ENCODE measurements at regions not wholly inside any gene's neighbourhood (a gene's known extent, or its start where the extent isn't known, plus 50 kb on each side); places are given as distances from the start of the nearest gene placed in this dataset.
"Not testable (repeated sequence)": the region's sequence is repeated elsewhere in the genome, so short reads cannot be mapped to it uniquely, and the experiment has no call there.

- H3K14ac ChIP-seq (ENCODE audit: insufficient read length); H3K9ac ChIP-seq (replicated peaks in 1 of 4; ENCODE audit: extremely low read depth in 1 of 4, low read depth in 3 of 4, low read length in 3 of 4); H2BK12ac ChIP-seq (ENCODE audit: low read depth, low read length); H3K36me3 ChIP-seq (ENCODE audit: control insufficient read depth in 2 of 4, insufficient read depth in 4 of 4, low read length in 3 of 4); H4K8ac ChIP-seq (ENCODE audit: extremely low read depth, insufficient read depth, low read length); DNase-seq (ENCODE audit: low read depth in 1 of 2, low spot score in 2 of 2); H3K23me2 ChIP-seq (ENCODE audit: low read depth, low read length); H3K79me1 ChIP-seq (ENCODE audit: low read depth, low read length); H2BK5ac ChIP-seq (ENCODE audit: low read depth, low read length); H3K4me2 ChIP-seq (ENCODE audit: insufficient read depth in 1 of 2, low read depth in 2 of 2, low read length in 2 of 2); CTCF ChIA-PET (ENCODE audit: partially characterized antibody); H2BK120ac ChIP-seq (replicated peaks; ENCODE audit: low read depth, low read length); H3K4ac ChIP-seq (replicated peaks; ENCODE audit: insufficient read length, low read depth, low read length); H3K4me3 ChIP-seq (ENCODE audit: extremely low read depth in 1 of 4, insufficient read depth in 2 of 4, low read depth in 3 of 4, low read length in 4 of 4); H3K23ac ChIP-seq (ENCODE audit: insufficient read length); H2AK5ac ChIP-seq (ENCODE audit: low read depth, low read length); H3K56ac ChIP-seq (replicated peaks; ENCODE audit: insufficient read length, low read depth, low read length); POLR2A ChIA-PET (ENCODE audit: partially characterized antibody); H4K20me1 ChIP-seq (replicated peaks in 1 of 2; ENCODE audit: control insufficient read depth in 1 of 2, insufficient read depth in 2 of 2, low read length in 2 of 2); H3K79me2 ChIP-seq (ENCODE audit: control insufficient read depth in 1 of 2, insufficient read depth in 2 of 2, low read length in 2 of 2); H2AFZ ChIP-seq (ENCODE audit: low read length); FAIRE-seq; H3K18ac ChIP-seq (ENCODE audit: extremely low read depth, low read length); H3K4me1 ChIP-seq (replicated peaks in 1 of 4; ENCODE audit: control insufficient read depth in 3 of 4, insufficient read depth in 4 of 4, low read length in 3 of 4); H4K5ac ChIP-seq (ENCODE audit: insufficient read length, low read depth, low read length); H3K27ac ChIP-seq (ENCODE audit: low read depth, low read length); H3K27me3 ChIP-seq (replicated peaks in 1 of 4; ENCODE audit: control insufficient read depth in 3 of 4, extremely low read depth in 1 of 4, insufficient read depth in 3 of 4, low read length in 3 of 4); H2BK15ac ChIP-seq (ENCODE audit: low read length); H2BK20ac ChIP-seq (ENCODE audit: low read length); H4K91ac ChIP-seq (replicated peaks; ENCODE audit: insufficient read length, low read length): not testable (repeated sequence)
- WGBS, 2 experiments (ENCODE audit: extremely low coverage in 1 of 2, insufficient coverage in 1 of 2, insufficient read length in 1 of 2, insufficient replicate concordance in 2 of 2, low coverage in 1 of 2, low lambda C conversion rate in 2 of 2, missing lambda C conversion rate in 1 of 2), result 100% methylated on average over 3 of the region's 3 CpGs; no CpG with 5 or more reads in 1 of the 2 experiments
- peaks cover 24 to 29% of the 10 kb centered on the region in 2 experiments for H3K9me3 ChIP-seq (ENCODE audit: insufficient read depth in 2 of 2, low read depth in 1 of 2, low read length in 1 of 2)
These were observed 61.7 kb upstream of the DLG1 start for GRCh38 chr3:197360095-197360494.

- POLR2A ChIA-PET (ENCODE audit: partially characterized antibody); H3K14ac ChIP-seq (ENCODE audit: insufficient read length); H2AFZ ChIP-seq (ENCODE audit: low read length); H3K23ac ChIP-seq (ENCODE audit: insufficient read length); H3K9ac ChIP-seq (replicated peaks in 1 of 4; ENCODE audit: extremely low read depth in 1 of 4, low read depth in 3 of 4, low read length in 3 of 4); H4K91ac ChIP-seq (replicated peaks; ENCODE audit: insufficient read length, low read length); FAIRE-seq; H4K20me1 ChIP-seq (replicated peaks in 1 of 2; ENCODE audit: control insufficient read depth in 1 of 2, insufficient read depth in 2 of 2, low read length in 2 of 2); H2BK5ac ChIP-seq (ENCODE audit: low read depth, low read length); H2BK20ac ChIP-seq (ENCODE audit: low read length); H3K4me3 ChIP-seq (ENCODE audit: extremely low read depth in 1 of 4, insufficient read depth in 2 of 4, low read depth in 3 of 4, low read length in 4 of 4); H3K27me3 ChIP-seq (replicated peaks in 1 of 4; ENCODE audit: control insufficient read depth in 3 of 4, extremely low read depth in 1 of 4, insufficient read depth in 3 of 4, low read length in 3 of 4); H3K4me2 ChIP-seq (ENCODE audit: insufficient read depth in 1 of 2, low read depth in 2 of 2, low read length in 2 of 2); CTCF ChIA-PET (ENCODE audit: partially characterized antibody); H2BK120ac ChIP-seq (replicated peaks; ENCODE audit: low read depth, low read length); H2BK15ac ChIP-seq (ENCODE audit: low read length); H3K27ac ChIP-seq (ENCODE audit: low read depth, low read length); H3K4ac ChIP-seq (replicated peaks; ENCODE audit: insufficient read length, low read depth, low read length); H2AK5ac ChIP-seq (ENCODE audit: low read depth, low read length); H3K56ac ChIP-seq (replicated peaks; ENCODE audit: insufficient read length, low read depth, low read length); H3K79me1 ChIP-seq (ENCODE audit: low read depth, low read length); H2BK12ac ChIP-seq (ENCODE audit: low read depth, low read length); H4K8ac ChIP-seq (ENCODE audit: extremely low read depth, insufficient read depth, low read length); H3K36me3 ChIP-seq (ENCODE audit: control insufficient read depth in 2 of 4, insufficient read depth in 4 of 4, low read length in 3 of 4); H3K79me2 ChIP-seq (ENCODE audit: control insufficient read depth in 1 of 2, insufficient read depth in 2 of 2, low read length in 2 of 2); DNase-seq (ENCODE audit: low read depth in 1 of 2, low spot score in 2 of 2); H3K18ac ChIP-seq (ENCODE audit: extremely low read depth, low read length); H4K5ac ChIP-seq (ENCODE audit: insufficient read length, low read depth, low read length); H3K4me1 ChIP-seq (replicated peaks in 1 of 4; ENCODE audit: control insufficient read depth in 3 of 4, insufficient read depth in 4 of 4, low read length in 3 of 4); H3K23me2 ChIP-seq (ENCODE audit: low read depth, low read length): not testable (repeated sequence)
- H3K9me3 ChIP-seq (ENCODE audit: insufficient read depth in 2 of 2, low read depth in 1 of 2, low read length in 1 of 2), result peaks cover 24 to 29% of the 10 kb centered on the region in 2 experiments
- 87% methylated on average over 3 of the region's 3 CpGs; no CpG with 5 or more reads in 1 of the 2 experiments for WGBS, 2 experiments (ENCODE audit: extremely low coverage in 1 of 2, insufficient coverage in 1 of 2, insufficient read length in 1 of 2, insufficient replicate concordance in 2 of 2, low coverage in 1 of 2, low lambda C conversion rate in 2 of 2, missing lambda C conversion rate in 1 of 2)
These were observed 61.1 kb upstream of the DLG1 start for GRCh38 chr3:197359476-197359875.

Measured in H1 (cell line).